OCI-LY3 (cell line): ENCODE measurements at regions not wholly inside any gene's neighbourhood (a gene's known extent, or its start where the extent isn't known, plus 50 kb on each side); places are given as distances from the start of the nearest gene placed in this dataset.
"Not testable (repeated sequence)": the region's sequence is repeated elsewhere in the genome, so short reads cannot be mapped to it uniquely, and the experiment has no call there.

ENCODE experiments used
- EZH2phosphoT487 ChIP-seq: fragments of 200-600 bp; shearing (Covaris generic); IDR thresholded peaks from 2 replicates; pipeline ENCODE4 v1.6.1; 2018; ENCODE audit warnings: antibody characterized with exemption, mixed run types, low read depth
- TF ChIP-seq, protein P1 (sequence below): fragments of 200-600, 300-600 bp; sonication (generic); IDR thresholded peaks from 2 replicates; pipeline ENCODE4 v1.5.1; 2014; ENCODE audit warnings: antibody characterized with exemption, low read length, low read depth

DNA sequence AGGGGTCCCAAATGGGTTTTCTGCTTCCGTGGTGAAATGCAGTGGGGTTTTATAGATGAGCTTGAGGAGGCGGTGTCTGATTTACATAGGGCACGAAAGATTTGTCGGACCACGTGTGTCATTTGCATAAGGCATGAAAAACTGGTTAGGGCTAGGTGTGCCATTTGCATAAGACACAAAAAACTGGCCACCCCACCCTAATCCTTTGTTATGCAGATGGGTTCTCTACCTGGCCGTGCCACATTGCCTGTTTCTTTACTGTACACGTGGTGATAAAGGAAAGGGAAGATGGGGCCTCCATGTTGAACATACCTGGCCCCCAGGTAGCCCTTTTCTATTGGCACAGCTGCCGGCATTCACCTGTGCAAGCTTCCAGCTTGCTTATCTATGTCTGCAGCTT, 57.6 kb upstream of the OLIG2 start:
- TF ChIP-seq, protein P1, sequence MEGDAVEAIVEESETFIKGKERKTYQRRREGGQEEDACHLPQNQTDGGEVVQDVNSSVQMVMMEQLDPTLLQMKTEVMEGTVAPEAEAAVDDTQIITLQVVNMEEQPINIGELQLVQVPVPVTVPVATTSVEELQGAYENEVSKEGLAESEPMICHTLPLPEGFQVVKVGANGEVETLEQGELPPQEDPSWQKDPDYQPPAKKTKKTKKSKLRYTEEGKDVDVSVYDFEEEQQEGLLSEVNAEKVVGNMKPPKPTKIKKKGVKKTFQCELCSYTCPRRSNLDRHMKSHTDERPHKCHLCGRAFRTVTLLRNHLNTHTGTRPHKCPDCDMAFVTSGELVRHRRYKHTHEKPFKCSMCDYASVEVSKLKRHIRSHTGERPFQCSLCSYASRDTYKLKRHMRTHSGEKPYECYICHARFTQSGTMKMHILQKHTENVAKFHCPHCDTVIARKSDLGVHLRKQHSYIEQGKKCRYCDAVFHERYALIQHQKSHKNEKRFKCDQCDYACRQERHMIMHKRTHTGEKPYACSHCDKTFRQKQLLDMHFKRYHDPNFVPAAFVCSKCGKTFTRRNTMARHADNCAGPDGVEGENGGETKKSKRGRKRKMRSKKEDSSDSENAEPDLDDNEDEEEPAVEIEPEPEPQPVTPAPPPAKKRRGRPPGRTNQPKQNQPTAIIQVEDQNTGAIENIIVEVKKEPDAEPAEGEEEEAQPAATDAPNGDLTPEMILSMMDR, result not testable (repeated sequence)
- not testable (repeated sequence) for TF ChIP-seq EZH2phosphoT487
